Lung microvascular endothelial cell (primary cell): ENCODE measurements at regions not wholly inside any gene's neighbourhood (a gene's known extent, or its start where the extent isn't known, plus 50 kb on each side); places are given as distances from the start of the nearest gene placed in this dataset.
A peak's percentile ranks its signal among the peaks of the same experiment; 100 is the strongest.

Experiments used
- DNase-seq, 2 donors: peaks; one replicate each; pipeline versions ENCODE4 v3.0.0 to v3.0.0-alpha.2; 2010; ENCODE audit warnings: low read depth in 2 of 2

DNA sequence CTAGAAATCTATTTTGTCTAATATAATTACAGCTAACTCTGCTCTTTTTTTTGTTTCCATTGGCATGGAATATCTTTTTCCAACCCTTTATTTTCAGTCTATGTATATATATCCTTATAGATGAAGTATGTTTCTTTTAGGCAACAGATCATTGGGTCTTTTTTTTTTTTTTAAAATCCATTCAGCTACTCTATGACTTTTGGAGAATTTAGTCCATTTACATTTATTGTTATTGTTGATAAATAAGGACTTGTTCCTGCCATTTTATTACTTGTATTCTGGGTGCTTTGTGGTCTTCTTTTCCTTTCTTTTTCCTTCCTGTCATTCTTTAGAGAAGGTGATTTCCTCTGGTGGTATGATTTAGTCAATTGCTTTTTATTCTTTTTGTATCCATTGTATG, 296.8 kb downstream of the SMARCA2 start:
- DNase-seq = no peak

DNA sequence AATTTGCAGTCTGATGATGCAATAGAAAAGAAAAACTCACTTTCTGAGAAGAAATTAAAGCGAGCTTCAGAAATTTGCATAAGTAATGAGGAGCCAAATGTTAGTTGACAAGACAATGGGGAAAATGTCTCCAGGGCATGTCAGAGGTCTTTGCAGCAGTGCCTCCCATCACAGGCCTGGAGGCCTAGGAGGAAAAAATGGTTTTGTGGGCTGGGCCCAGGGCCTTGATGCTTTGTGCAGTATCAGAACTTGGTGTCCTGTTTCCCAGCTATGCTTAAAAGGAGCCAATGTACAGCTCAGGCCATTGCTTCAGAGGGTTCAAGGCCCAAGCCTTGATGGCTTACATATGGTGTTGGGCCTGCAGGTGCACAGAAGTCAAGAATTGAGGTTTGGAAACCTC, 298.4 kb downstream of the SMARCA2 start:
- DNase-seq = no peak

DNA sequence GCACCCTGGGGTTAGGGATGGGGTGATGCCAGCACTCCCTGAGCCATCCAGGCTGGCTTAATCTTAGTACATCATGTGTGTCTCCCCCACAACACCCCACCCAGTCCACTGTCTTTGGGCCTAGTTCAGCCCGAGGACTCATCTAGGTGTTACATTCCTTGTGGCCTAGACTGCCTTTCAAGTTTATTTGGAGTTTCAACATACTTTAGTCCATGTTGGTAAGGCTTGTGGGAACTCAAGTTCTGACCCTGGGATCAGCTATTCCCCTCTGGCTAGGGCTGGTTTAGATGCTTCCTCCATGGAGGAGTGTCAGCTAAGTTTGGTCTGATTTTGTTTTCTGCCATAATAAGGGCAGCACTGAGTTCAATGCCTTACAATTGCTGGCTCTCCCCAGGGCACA, 302.4 kb downstream of the SMARCA2 start:
- DNase-seq = no peak

DNA sequence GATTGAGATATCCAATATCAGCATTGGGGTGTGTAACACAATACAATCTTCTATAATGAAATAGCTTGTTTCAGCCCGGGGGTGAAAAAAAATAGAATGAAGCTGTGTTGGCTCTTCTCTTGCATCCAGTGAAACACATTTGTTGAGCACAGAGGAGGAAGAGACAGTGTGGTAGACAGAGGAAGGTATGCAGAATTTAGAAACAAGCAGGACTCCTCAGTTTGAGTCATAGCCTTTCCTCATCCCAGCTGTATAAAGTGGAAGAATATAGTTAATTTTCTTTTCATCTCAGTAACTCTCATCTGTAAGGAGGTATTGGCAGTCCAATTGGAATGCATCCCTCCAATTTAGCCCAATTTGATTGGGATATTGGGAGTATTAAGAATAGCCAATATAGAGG, 302.2 kb upstream of the VLDLR start:
- DNase-seq = no peak

DNA sequence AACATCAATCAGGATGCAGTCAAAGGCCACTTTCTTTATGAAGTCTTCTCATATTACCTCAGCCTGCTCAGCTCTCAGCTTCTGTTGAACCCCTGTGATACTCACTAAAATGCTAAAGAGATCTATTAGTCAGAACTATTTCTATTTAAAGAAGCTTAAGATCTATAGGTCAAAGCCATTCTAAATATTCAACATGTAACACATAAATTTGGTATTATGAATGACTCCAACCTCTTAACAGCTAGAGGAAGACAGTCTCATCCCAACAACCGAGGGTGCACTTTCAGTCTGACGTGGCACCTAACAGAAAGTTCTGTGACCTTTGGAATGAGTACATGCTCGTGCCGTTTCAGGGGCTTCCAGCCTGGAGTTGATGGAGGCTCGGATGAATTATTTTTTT, 301.5 kb upstream of the VLDLR start:
- no peak for DNase-seq

DNA sequence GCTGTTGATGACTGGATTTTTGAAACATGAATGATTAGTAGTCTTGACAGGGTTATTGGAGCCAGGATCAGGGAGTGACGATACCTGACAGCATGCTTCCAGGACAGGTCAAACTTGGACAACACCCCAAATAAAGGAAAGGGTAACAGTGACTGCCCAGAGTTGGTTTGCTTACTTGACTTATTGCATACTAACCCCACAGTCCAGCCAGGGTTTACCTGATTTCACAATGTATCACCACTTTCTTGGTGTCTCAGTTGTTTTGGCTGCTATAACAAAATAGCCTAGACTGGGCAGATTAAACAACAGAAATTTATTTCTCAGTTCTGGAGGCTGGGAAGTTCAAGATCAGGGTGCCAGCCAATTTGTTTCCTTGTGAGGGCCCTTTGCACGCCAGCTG, 301.0 kb upstream of the VLDLR start:
- no peak for DNase-seq

DNA sequence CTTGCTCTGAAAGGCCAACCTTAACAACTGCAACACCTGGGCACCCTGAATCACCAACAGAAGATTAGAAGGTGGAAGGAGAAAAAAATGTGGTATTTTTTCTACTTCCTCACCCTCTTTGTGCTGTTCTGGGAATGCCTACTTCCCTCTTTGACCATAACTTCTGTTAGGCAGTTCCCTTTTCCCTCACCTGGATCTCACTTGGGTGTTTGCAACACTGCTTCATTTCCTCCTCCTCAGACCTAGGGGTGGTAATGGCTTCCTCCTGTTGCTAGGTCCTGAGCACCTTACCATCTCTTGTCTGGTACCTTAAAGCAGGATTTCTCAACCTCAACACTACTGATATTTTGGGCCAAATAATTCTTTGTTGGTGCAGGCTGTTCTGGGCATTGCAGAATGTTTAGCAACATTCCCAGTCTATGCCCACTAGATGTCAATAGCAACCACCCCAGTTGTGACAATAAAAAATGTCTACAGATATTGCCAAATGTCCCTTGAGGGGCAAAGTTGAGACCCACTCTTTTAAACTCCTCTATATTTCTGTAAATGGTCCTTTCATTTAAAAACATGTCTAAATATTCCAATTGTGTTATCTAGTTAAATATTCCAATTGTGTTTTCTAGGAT, 300.0 kb upstream of the VLDLR start:
- no peak for DNase-seq

DNA sequence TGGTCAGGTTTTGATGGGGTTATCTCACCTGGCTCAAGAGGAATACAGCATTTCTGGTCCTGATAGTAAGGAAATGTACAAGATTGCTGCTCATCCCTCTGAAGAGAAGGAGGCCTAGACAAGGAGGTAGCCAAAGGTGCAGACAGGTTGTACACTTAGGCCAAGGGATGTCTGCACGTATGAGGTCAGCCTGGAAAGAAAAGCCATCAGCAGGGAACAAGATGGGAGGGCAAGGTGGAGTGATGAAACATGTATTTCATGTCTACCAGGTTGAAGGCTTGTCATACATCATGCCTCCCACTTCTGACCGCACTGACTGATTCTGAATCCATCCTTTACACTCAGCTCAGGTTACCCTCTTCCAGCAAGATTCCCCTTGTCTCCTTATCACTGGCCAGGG, 296.8 kb upstream of the VLDLR start:
- DNase-seq = no peak

DNA sequence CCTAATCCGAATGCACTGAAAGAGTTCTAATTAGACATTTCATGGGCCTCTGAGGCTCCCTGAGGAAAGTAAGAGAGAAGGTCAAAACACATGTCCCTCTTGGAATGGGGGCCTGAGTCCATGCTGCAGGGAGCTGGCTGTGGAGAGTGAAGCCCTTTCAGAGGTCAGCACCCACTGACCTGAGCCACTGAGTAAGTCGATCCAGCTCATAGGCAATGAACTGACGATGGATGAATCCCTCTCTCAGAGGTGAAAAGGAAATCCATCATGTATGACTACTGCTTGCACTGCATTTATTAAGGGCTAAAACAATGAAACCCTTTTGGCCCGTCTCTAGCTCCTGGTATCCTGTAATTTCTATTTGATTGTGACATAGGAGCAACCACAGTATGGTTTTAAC, 288.9 kb upstream of the VLDLR start:
- DNase-seq = no peak

DNA sequence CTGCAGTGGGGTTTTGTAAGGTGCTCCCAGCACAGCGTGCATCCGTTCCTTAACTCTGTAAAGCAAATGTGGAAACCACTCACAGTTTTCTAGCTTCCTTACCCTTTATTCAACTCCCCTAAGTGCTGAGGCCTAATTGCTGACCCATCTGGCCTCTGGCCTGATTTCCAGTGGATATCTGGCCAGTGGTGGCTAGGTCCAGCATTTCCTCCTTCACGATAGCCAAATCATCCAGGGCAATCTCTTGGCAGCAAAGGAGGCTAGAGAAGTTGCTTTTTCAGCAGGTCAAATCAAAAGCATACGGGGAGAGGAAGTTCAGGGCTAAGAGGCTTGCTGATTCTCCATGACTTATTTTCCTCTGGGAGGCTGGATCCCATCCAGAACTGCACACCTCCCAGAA, 286.3 kb upstream of the VLDLR start:
- no peak for DNase-seq

DNA sequence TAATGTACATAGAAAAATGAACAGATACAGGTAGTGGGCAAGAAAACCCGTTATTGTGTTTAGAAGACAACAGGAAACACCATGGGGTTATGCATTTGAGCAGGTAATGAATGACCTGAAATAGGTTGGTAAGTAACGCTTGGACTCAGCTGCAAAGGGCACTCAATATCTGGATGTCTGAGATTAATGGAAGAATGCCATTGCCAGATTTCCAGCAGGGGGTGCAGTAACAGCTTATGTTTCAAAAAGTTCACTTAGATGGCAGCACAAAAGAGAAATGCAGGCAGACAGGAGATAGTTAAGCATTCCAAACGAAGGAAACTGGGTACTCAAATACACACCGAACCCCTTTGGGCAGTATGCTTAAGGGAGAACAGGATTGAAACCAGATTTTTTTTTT, 285.5 kb upstream of the VLDLR start:
- peak; percentile 12 to 45 for DNase-seq

DNA sequence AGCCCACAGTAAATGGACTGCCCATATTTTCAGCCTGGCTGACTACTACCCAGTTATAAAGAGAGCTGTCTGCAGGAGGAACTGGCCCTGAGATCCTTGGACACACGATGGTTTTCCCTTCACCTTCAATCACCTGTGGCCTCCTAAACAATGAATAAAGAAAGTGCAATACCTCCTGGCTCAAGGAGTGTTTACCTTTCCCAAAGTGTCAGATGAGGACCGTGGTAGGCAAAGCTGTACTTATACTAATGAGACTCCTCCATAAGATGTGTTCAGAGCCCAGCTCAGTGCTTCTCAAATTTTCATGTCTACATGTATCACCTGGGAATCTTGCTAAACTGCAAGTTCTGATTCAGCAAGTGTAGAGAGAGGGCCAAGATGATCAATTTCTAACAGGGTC, 284.5 kb upstream of the VLDLR start:
- no peak for DNase-seq

DNA sequence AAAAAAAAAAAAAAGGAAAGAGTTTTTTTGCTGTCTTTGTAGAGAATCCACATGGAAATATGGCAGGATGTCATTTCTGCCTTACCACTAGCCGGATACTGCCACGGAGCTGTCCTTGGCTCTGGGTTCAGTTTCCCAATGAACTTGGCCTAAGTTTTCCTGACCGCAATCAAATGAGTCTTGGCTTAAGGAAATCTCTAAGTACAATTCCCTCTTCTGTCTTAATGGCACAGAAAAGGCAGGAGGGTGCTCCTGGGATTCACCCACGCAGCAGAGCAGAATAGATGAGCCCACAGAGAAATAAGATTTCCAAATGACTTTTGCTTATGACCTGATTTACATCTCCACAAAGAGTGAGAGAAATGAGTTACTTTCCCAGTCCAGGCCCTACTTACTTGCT, 284.0 kb upstream of the VLDLR start:
- DNase-seq = no peak

DNA sequence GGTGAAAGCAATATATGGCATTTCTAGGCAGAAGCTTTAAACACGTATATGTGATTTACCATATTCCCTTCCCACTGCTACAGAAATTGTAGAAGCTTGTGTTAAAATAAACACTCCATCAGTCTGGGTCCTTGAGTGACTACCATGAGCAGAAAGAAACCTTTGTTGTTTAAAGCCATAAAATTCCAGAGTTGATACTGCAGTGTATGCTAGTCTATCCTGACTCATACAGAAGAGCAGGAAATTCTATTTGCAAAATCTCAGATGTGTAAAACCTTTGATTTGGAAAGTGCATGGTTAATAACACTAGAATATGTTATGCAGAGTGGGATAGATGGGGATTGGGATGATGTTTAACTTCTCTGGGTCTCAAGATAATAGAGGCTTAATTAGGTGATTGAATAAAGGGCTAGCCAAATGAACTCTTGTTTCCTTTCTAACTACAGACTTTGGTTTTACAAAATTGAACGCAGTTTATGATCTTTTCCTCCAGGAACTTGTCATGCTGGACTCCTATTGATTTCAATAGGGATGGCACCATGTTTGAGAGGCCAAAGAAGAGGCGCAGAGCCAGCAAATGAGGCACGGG, 282.7 kb upstream of the VLDLR start:
- DNase-seq = no peak

DNA sequence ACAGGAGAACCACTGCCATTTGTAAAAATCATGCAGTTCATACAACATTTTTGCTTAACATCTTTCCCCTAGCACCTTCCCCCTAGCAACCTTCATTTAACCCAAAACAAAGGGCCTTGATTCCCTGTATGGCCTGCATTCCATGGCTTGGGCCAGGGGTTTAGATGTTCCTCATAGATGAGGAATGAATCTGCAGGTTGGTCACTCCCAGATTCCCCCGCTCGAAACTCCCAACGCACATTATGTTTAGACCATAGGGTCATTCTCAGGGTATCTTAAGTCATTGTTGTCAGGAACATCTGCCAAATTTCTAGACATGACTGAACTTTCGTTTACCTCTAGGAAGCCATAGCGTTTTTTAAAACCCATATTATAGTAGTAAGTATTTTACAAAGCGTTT, 282.2 kb upstream of the VLDLR start:
- DNase-seq = no peak

DNA sequence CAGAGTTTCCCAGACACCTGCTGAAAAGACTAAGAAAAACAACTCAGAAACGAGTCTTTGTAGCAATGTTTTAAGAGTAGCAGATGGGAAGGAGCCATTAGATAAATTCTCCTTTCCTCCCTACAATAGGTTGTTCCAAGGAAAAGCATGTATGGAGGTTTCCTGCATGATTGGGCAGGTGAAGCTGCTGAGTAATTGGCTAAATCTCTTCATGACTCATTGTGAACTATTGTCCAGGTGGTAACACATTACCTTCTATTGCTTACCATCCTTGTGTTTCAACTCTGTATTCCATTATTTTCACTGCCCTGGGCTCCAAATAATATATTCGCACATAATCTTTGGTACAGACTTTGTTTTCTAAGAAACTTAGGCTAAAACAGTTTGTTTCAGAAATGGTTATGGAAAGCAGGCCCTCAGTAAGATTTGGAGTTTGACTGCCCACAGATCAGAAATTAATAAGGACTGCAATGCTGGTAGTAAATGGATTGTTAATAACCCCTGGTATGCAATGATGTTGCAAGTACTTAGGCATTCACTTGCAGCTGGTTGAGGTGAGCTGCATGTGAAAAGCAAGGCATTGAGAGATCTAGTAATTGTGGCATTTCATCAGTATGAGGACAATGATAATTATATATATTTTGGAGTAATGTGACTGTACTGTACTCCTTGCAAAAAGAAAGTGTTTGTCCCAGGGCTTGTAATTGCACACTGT, 281.4 kb upstream of the VLDLR start:
- no peak for DNase-seq

DNA sequence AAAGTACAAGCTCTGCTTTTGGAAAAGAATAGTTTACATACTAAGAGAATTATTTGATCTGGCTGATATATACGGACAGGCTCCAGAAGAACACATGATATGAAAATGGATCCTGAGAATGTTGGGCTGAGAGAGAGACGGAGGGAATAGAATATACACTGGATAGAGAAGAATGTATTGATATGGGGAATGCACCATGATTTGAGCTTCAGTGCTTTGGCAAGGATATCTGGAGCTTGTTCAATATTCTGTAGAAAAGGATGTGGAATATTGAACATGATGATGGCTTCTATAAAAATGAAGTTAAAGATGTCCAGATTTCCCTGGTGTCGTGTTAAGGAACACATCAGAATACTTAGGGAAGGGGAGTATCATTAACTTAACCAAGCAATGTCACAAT, 280.5 kb upstream of the VLDLR start:
- DNase-seq = no peak

DNA sequence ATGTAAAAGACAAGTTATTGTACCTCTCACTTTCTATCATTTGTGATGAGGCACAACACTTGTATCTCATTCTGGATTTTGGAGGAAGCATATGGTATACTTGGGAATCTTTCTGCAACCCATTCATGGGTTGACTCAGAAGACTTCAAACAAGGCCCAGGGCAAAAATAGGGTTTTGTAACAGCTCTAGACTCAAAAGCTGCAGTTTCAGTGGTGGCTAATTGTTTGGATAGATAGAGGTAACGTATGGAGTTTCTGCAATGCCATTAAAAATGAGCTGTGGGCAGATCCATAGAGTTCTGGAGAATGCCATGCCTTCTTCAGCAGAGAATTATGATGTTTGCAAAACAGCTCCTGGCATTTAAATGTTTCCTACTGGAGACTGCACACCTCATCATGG, 279.6 kb upstream of the VLDLR start:
- no peak for DNase-seq

DNA sequence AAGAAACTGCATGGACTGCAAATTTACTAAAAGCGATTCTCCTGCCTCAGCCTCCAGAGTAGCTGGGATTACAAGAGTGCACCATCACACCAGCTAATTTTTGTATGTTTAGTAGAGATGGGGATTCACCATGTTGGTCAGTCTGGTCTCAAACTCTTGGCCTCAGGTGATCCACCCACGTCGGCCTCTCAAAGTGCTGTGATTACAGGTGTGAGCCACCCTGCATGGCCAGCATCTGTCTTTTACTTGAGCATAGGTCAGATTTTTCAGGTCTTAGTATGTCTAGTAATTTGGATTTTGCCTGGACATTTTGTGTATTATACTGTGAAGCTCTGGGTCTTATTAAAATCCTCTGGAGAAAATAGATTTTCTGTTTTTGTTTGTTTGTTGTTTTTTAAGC, 277.8 kb upstream of the VLDLR start:
- DNase-seq = no peak

DNA sequence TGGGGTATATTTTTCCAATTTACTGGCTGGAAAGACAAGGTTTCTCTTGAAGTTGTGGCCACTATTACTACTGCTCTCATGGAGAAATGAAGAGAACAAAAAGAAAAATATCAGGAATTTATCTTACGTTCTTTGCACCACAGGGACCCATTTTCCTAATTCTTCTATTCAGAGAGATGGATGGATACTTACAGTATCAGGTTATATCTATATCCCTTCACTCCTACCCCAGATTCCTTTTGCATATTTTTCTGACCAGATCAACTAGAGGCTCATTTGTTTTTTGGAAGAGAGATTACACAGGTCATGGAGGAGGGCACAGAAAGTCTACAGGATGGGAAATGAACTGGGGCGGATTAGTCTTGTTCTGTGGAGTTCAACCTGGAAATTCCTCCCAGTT, 277.2 kb upstream of the VLDLR start:
- no peak for DNase-seq

DNA sequence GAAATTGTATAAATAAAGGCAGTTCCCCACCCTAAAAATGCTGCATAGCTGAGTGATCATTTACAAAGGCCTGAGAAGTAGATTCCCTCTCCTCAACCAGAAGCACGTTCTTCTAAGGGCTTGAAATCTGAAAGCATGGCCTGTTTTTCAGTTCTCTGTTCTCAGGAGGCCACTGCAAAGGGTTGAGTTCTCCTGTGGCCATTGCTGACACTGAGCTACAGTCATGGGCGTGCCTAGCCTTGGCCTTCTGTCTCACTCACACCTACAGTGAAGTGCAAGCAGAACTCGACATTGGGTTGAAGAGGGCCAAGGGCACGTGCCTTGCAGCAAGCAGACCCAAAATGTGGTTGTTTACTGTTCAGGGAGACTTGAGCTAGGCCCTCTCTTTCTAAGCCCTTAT, 276.6 kb upstream of the VLDLR start:
- DNase-seq = no peak

DNA sequence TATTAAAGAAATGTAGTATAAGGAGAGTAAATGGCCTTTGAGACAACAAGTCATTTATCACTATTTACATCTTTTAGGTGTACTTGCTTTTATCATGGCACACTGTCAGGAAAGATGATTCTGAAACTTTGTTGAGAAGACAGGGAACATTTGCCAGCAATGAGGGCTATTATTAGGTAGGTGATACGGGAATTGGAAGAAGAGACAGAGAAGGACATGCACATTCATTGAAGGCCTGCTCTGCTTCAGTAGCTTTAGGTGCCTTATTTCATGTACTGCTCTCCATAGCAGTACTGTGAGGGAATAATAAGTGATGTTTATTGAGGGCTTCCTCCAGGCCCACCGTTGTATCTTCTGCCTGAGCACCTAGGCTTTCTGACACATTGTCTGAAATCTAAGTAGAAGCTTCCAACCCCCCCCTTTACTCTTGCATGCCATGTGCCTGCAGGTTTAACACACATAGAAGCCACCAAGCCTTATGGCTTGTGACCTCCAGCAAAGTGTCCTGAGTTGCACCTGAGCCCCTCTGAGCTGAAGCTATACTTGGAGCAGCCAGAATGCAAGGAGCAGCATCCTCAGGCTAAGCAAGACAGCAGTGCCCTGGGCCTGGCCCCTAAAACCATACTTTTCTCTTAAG, 275.2 kb upstream of the VLDLR start:
- DNase-seq = no peak

DNA sequence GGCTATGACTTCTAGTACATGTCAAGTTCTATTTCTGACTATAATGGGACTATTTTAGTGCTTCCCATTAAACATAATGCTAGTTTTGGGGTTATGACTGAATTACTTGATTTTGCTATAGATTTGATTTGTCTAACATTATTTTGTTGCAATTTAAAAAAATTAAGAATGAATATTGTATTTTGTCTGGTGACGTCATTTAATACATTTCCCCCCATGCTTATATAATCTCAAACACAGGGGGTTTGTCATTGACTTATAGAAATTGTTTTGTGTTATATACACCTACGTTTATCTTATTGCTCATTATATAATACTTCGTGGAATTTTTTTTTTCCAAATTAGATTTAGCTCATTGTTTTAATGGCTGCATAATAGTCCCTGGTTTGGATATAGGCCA, 270.3 kb upstream of the VLDLR start:
- DNase-seq = no peak
